ENCODE measurements at regions not wholly inside any gene's neighbourhood (a gene's known extent, or its start where the extent isn't known, plus 50 kb on each side); places are given as distances from the start of the nearest gene placed in this dataset.

DNA sequence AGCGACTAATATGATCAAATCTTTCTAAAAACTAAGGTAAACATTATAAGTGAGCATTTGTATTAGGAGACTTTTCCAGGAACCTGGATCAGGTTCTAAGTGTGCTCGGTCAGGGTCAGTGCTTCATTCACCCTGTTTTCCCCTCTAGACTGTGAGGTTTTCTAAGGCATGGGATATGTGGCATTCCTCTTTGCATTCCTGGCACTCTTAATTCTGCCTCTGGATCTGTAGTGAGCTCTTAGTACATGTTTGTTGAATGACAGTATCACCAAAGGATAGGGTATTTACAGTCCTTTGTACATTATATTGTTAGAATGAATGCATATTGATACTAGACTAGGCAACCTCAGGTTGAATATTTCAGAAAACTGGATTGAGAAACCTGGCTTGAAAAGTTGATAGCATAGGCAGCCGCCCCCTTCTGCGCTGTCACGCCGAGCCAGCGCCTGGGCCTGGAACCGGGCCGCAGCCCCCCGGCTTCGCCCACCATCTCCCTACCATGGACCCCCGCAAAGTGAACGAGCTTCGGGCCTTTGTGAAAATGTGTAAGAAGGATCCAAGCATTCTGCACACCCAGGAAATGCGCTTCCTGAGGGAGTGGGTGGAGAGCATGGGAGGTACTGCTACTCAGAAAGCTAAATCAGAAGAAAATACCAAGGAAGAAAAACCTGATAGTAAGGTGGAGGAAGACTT is 156.5 kb downstream of the KCNRG start:
- TF ChIP-seq EP300 (IDR thresholded peaks at IDR 0.05) (no peak), POLR2A (IDR thresholded peaks at IDR 0.05) (no peak)
- TF ChIP-seq, protein P1, sequence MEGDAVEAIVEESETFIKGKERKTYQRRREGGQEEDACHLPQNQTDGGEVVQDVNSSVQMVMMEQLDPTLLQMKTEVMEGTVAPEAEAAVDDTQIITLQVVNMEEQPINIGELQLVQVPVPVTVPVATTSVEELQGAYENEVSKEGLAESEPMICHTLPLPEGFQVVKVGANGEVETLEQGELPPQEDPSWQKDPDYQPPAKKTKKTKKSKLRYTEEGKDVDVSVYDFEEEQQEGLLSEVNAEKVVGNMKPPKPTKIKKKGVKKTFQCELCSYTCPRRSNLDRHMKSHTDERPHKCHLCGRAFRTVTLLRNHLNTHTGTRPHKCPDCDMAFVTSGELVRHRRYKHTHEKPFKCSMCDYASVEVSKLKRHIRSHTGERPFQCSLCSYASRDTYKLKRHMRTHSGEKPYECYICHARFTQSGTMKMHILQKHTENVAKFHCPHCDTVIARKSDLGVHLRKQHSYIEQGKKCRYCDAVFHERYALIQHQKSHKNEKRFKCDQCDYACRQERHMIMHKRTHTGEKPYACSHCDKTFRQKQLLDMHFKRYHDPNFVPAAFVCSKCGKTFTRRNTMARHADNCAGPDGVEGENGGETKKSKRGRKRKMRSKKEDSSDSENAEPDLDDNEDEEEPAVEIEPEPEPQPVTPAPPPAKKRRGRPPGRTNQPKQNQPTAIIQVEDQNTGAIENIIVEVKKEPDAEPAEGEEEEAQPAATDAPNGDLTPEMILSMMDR (IDR thresholded peaks at IDR 0.05): no peak

Measured in ovary (tissue), 3 donors.